ENCODE measurements at regions not wholly inside any gene's neighbourhood (a gene's known extent, or its start where the extent isn't known, plus 50 kb on each side); places are given as distances from the start of the nearest gene placed in this dataset.

- Histone ChIP-seq H3K4me1 (ENCODE audit: control insufficient read depth, insufficient read depth, low read length) (no peaks in the 10 kb centered on the region), H3K9me3 (ENCODE audit: control insufficient read depth, insufficient read depth, low read depth, low read length) (no peaks in the 10 kb centered on the region), H3K27me3 (ENCODE audit: control insufficient read depth, insufficient read depth, low read length) (no peaks in the 10 kb centered on the region), H3K27ac (ENCODE audit: low read length) (no peak overlapping the region), H3K36me3 (ENCODE audit: control insufficient read depth, insufficient read depth, low read length) (no peaks in the 10 kb centered on the region), H3K4me3 (ENCODE audit: low read depth in 2 of 2, low read length in 2 of 2) (no peak overlapping the region)
- ChIA-PET POLR2A (no interaction called here), CTCF (no interaction called here)
- TF ChIP-seq SIN3A (IDR thresholded peaks at IDR 0.05; ENCODE audit: borderline replicate concordance, insufficient read depth, low read depth, low read length) (no peak), CTCF (IDR thresholded peaks at IDR 0.05) (no peak), REST (IDR thresholded peaks at IDR 0.05; ENCODE audit: insufficient read depth in 1 of 2, low read depth in 2 of 2, low read length in 1 of 2) (no peak), TCF7L2 (IDR thresholded peaks at IDR 0.05; ENCODE audit: low read depth, low read length) (no peak), POLR2AphosphoS5 (IDR thresholded peaks at IDR 0.05; ENCODE audit: low read depth, low read length) (no peak)
- intact Hi-C loops (cut with micrococcal nuclease; ENCODE audit: unreplicated experiment), result no loop called here
- in situ Hi-C loops (cut with HindIII; ENCODE audit: low pct_unique_long_range_greater_than_20kb, low sequenced_read_pairs), result no loop called here
- DNase-seq (ENCODE audit: low read depth, low spot score), result no peak
- BruUV-seq (replicated peaks), result no TSS peak
- no peak for ATAC-seq
These were observed 542.4 kb upstream of the SOX9 start for GRCh38 chr17:71578446-71578845.

DNA sequence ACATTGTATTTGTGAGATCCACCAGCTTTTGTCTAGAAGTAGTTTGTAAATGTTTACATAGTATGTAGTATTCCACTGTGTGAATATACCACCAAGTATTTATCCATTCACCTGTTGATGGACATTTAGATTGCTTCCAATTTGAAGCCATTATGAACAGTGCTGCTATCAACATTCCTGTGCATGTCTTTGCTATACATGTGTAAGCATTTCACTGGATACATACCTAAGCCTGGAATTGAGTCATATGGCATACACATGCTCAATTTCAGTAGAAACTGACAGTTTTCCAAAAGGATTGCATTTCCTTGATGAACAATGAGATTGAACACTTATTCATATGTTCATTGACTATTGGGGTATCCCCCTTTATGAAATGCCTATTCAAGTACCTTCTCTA is 540.6 kb upstream of the SOX9 start:
- Histone ChIP-seq H3K36me3 (ENCODE audit: control insufficient read depth, insufficient read depth, low read length) (no peaks in the 10 kb centered on the region), H3K4me3 (ENCODE audit: low read depth in 2 of 2, low read length in 2 of 2) (no peak overlapping the region), H3K27ac (ENCODE audit: low read length) (no peak overlapping the region), H3K4me1 (ENCODE audit: control insufficient read depth, insufficient read depth, low read length) (no peaks in the 10 kb centered on the region), H3K9me3 (ENCODE audit: control insufficient read depth, insufficient read depth, low read depth, low read length) (no peaks in the 10 kb centered on the region), H3K27me3 (ENCODE audit: control insufficient read depth, insufficient read depth, low read length) (no peaks in the 10 kb centered on the region)
- BruUV-seq (replicated peaks), result no TSS peak
- TF ChIP-seq REST (IDR thresholded peaks at IDR 0.05; ENCODE audit: insufficient read depth in 1 of 2, low read depth in 2 of 2, low read length in 1 of 2) (no peak), SIN3A (IDR thresholded peaks at IDR 0.05; ENCODE audit: borderline replicate concordance, insufficient read depth, low read depth, low read length) (no peak), TCF7L2 (IDR thresholded peaks at IDR 0.05; ENCODE audit: low read depth, low read length) (no peak), CTCF (IDR thresholded peaks at IDR 0.05) (no peak), POLR2AphosphoS5 (IDR thresholded peaks at IDR 0.05; ENCODE audit: low read depth, low read length) (no peak)
- DNase-seq (ENCODE audit: low read depth, low spot score) (no peak), ATAC-seq (no peak)
- in situ Hi-C loops (cut with HindIII; ENCODE audit: low pct_unique_long_range_greater_than_20kb, low sequenced_read_pairs) (no loop called here), intact Hi-C loops (cut with micrococcal nuclease; ENCODE audit: unreplicated experiment) (no loop called here)
- CTCF ChIA-PET, result no interaction called here
- POLR2A ChIA-PET, result no interaction called here

Data from Panc1 (cell line).